Mesodermal cell (in vitro differentiated cells): ENCODE measurements at regions not wholly inside any gene's neighbourhood (a gene's known extent, or its start where the extent isn't known, plus 50 kb on each side); places are given as distances from the start of the nearest gene placed in this dataset.
"Not testable (repeated sequence)": the region's sequence is repeated elsewhere in the genome, so short reads cannot be mapped to it uniquely, and the experiment has no call there.

Source experiments
- H3K27ac ChIP-seq: 2 replicates; pipeline ENCODE4 v1.7.0; 2013; ENCODE audit warnings: mild to moderate bottlenecking, low read depth, low read length, moderate library complexity; ENCODE audit not compliant: severe bottlenecking
- H3K36me3 ChIP-seq: 2 replicates; pipeline ENCODE4 v1.7.1; 2013; ENCODE audit warnings: mild to moderate bottlenecking, low read length, moderate library complexity; ENCODE audit not compliant: control insufficient read depth, insufficient read depth
- H3K4me1 ChIP-seq: one replicate; pipeline ENCODE4 v1.7.1; 2013; ENCODE audit warnings: mild to moderate bottlenecking, low read length; ENCODE audit not compliant: insufficient read depth, control insufficient read depth, poor library complexity, severe bottlenecking
- H3K4me3 ChIP-seq: 2 replicates; pipeline ENCODE4 v1.7.0; 2013; ENCODE audit warnings: low read length, control low read depth, mild to moderate bottlenecking; ENCODE audit not compliant: insufficient read depth, poor library complexity, severe bottlenecking; ENCODE audit errors: extremely low read depth
- H3K9me3 ChIP-seq: 2 replicates; pipeline ENCODE4 v1.7.1; 2013; ENCODE audit warnings: mild to moderate bottlenecking, low read length, moderate library complexity; ENCODE audit not compliant: control insufficient read depth
- WGBS, 2 experiments: methylation state at CpG; one replicate each; pipeline ENCODE4 v1.1.5; 2013; ENCODE audit warnings: missing lambda C conversion rate in 2 of 2; ENCODE audit not compliant: insufficient coverage in 2 of 2; 5-methylcytosine and 5-hydroxymethylcytosine counted together

GRCh38 chr2:82089518-82089917 is 1785.0 kb upstream of the LRRTM1 start:
- Histone ChIP-seq H3K9me3 (peaks cover 4% of the 10 kb centered on the region), H3K4me3 (no peak overlapping the region), H3K36me3 (no peaks in the 10 kb centered on the region), H3K4me1 (no peaks in the 10 kb centered on the region), H3K27ac (no peak overlapping the region)
- WGBS, 2 experiments: 100% methylated on average over 1 of the region's 6 CpGs; no CpG with 5 or more reads in 1 of the 2 experiments

GRCh38 chr2:82084679-82085392 is 1780.3 kb upstream of the LRRTM1 start:
- Histone ChIP-seq H3K4me3 (no peak overlapping the region), H3K27ac (no peak overlapping the region), H3K4me1 (no peaks in the 10 kb centered on the region), H3K9me3 (peaks cover 4% of the 10 kb centered on the region), H3K36me3 (no peaks in the 10 kb centered on the region)
- 73% methylated on average over 1 of the region's 1 CpG; no CpG with 5 or more reads in 1 of the 2 experiments for WGBS, 2 experiments

- Histone ChIP-seq H3K36me3 (no peaks in the 10 kb centered on the region), H3K4me3 (no peak overlapping the region), H3K4me1 (no peaks in the 10 kb centered on the region), H3K27ac (no peak overlapping the region), H3K9me3 (no peaks in the 10 kb centered on the region)
- WGBS, 2 experiments: no CpG with 5 or more reads among the region's 2 CpGs
Measured at GRCh38 chr2:82075875-82076274, 1771.3 kb upstream of the LRRTM1 start.

GRCh38 chr2:82062463-82062862 is 1757.9 kb upstream of the LRRTM1 start:
- no CpG with 5 or more reads among the region's 2 CpGs for WGBS, 2 experiments
- H3K36me3 ChIP-seq: no peaks in the 10 kb centered on the region
- H3K27ac ChIP-seq: no peak overlapping the region
- H3K9me3 ChIP-seq: no peaks in the 10 kb centered on the region
- H3K4me1 ChIP-seq: no peaks in the 10 kb centered on the region
- H3K4me3 ChIP-seq: no peak overlapping the region

- H3K27ac ChIP-seq: no peak overlapping the region
- H3K36me3 ChIP-seq: no peaks in the 10 kb centered on the region
- no peak overlapping the region for H3K4me3 ChIP-seq
- no CpG with 5 or more reads among the region's 4 CpGs for WGBS, 2 experiments
- H3K9me3 ChIP-seq: no peaks in the 10 kb centered on the region
- no peaks in the 10 kb centered on the region for H3K4me1 ChIP-seq
Measured at GRCh38 chr2:82055846-82056245, 1751.3 kb upstream of the LRRTM1 start.

- Histone ChIP-seq H3K4me1 (no peaks in the 10 kb centered on the region), H3K27ac (no peak overlapping the region), H3K36me3 (no peaks in the 10 kb centered on the region), H3K9me3 (no peaks in the 10 kb centered on the region), H3K4me3 (no peak overlapping the region)
- WGBS, 2 experiments: 73 to 80% methylated on average over 2 of the region's 2 CpGs
Measured at GRCh38 chr2:82043867-82044266, 1739.3 kb upstream of the LRRTM1 start.

- H3K4me3 ChIP-seq: no peak overlapping the region
- H3K4me1 ChIP-seq: no peaks in the 10 kb centered on the region
- no peaks in the 10 kb centered on the region for H3K9me3 ChIP-seq
- WGBS, 2 experiments: 85 to 95% methylated on average over 3 to 5 of the region's 5 CpGs
- no peaks in the 10 kb centered on the region for H3K36me3 ChIP-seq
- H3K27ac ChIP-seq: no peak overlapping the region
Measured at GRCh38 chr2:82027921-82028615, 1723.5 kb upstream of the LRRTM1 start.

- H3K9me3 ChIP-seq: no peaks in the 10 kb centered on the region
- H3K27ac ChIP-seq: no peak overlapping the region
- no peaks in the 10 kb centered on the region for H3K4me1 ChIP-seq
- no peaks in the 10 kb centered on the region for H3K36me3 ChIP-seq
- no peak overlapping the region for H3K4me3 ChIP-seq
- 33 to 51% methylated on average over 4 to 5 of the region's 6 CpGs for WGBS, 2 experiments
Measured at GRCh38 chr2:82023710-82024109, 1719.2 kb upstream of the LRRTM1 start.

GRCh38 chr2:82013641-82014040 is 1709.1 kb upstream of the LRRTM1 start:
- no peaks in the 10 kb centered on the region for H3K4me1 ChIP-seq
- no peak overlapping the region for H3K27ac ChIP-seq
- H3K4me3 ChIP-seq: no peak overlapping the region
- WGBS, 2 experiments: 21 to 26% methylated on average over 3 to 4 of the region's 6 CpGs
- no peaks in the 10 kb centered on the region for H3K36me3 ChIP-seq
- H3K9me3 ChIP-seq: no peaks in the 10 kb centered on the region

GRCh38 chr2:82007071-82007664 is 1702.6 kb upstream of the LRRTM1 start:
- H3K9me3 ChIP-seq: no peaks in the 10 kb centered on the region
- H3K4me3 ChIP-seq: no peak overlapping the region
- peaks cover 8% of the 10 kb centered on the region for H3K4me1 ChIP-seq
- H3K36me3 ChIP-seq: no peaks in the 10 kb centered on the region
- WGBS, 2 experiments: 40% methylated on average over 1 of the region's 3 CpGs; no CpG with 5 or more reads in 1 of the 2 experiments
- H3K27ac ChIP-seq: no peak overlapping the region

- not testable (repeated sequence) for H3K9me3 ChIP-seq, H3K27ac ChIP-seq, H3K36me3 ChIP-seq, H3K4me1 ChIP-seq, H3K4me3 ChIP-seq
- 27 to 32% methylated on average over 3 of the region's 5 CpGs for WGBS, 2 experiments
Measured at GRCh38 chr2:82005889-82006288, 1701.3 kb upstream of the LRRTM1 start.
